ENCODE measurements at regions not wholly inside any gene's neighbourhood (a gene's known extent, or its start where the extent isn't known, plus 50 kb on each side); places are given as distances from the start of the nearest gene placed in this dataset.

GRCh38 chr3:83524901-83525300 is 1433.9 kb upstream of the CADM2 start:
- Mint-ChIP-seq H3K9me3 (peaks cover 10% of the 10 kb centered on the region; the same call in 1 of the 2 replicates), H3K36me3 (ENCODE audit: low read depth) (no peaks in the 10 kb centered on the region), H3K4me1 (ENCODE audit: low read depth) (no peaks in the 10 kb centered on the region), H3K4me3 (no peak overlapping the region), H3K27me3 (ENCODE audit: insufficient read depth) (no peaks in the 10 kb centered on the region), H3K27ac (no peak overlapping the region)
- no peak for DNase-seq
- no peak for TF ChIP-seq CTCF (IDR thresholded peaks at IDR 0.05)

GRCh38 chr3:83559082-83559481 is 1399.7 kb upstream of the CADM2 start:
- DNase-seq: no peak
- H3K27ac Mint-ChIP-seq: no peak overlapping the region
- H3K4me3 Mint-ChIP-seq: no peak overlapping the region
- H3K27me3 Mint-ChIP-seq (ENCODE audit: insufficient read depth): no peaks in the 10 kb centered on the region
- no peaks in the 10 kb centered on the region for H3K4me1 Mint-ChIP-seq (ENCODE audit: low read depth)
- no peak for TF ChIP-seq CTCF (IDR thresholded peaks at IDR 0.05)
- H3K9me3 Mint-ChIP-seq: peaks cover 44% of the 10 kb centered on the region
- H3K36me3 Mint-ChIP-seq (ENCODE audit: low read depth): peaks cover 10% of the 10 kb centered on the region; the same call in 1 of the 2 replicates

- H3K36me3 Mint-ChIP-seq (ENCODE audit: low read depth): no peaks in the 10 kb centered on the region
- H3K27ac Mint-ChIP-seq: no peak overlapping the region
- H3K4me1 Mint-ChIP-seq (ENCODE audit: low read depth): no peaks in the 10 kb centered on the region
- no peaks in the 10 kb centered on the region for H3K27me3 Mint-ChIP-seq (ENCODE audit: insufficient read depth)
- H3K9me3 Mint-ChIP-seq: peaks cover 5% of the 10 kb centered on the region; the same call in 1 of the 2 replicates
- DNase-seq: no peak
- no peak for TF ChIP-seq CTCF (IDR thresholded peaks at IDR 0.05)
- H3K4me3 Mint-ChIP-seq: no peak overlapping the region
These were observed 1390.9 kb upstream of the CADM2 start for GRCh38 chr3:83567935-83568334.

GRCh38 chr3:83581546-83581945 is 1377.2 kb upstream of the CADM2 start:
- DNase-seq: no peak
- H3K27ac Mint-ChIP-seq: no peak overlapping the region
- no peaks in the 10 kb centered on the region for H3K4me1 Mint-ChIP-seq (ENCODE audit: low read depth)
- H3K36me3 Mint-ChIP-seq (ENCODE audit: low read depth): no peaks in the 10 kb centered on the region
- H3K27me3 Mint-ChIP-seq (ENCODE audit: insufficient read depth): no peaks in the 10 kb centered on the region
- H3K9me3 Mint-ChIP-seq: peaks cover 33% of the 10 kb centered on the region
- H3K4me3 Mint-ChIP-seq: no peak overlapping the region
- no peak for TF ChIP-seq CTCF (IDR thresholded peaks at IDR 0.05)

- Mint-ChIP-seq H3K9me3 (peaks cover 32% of the 10 kb centered on the region), H3K36me3 (ENCODE audit: low read depth) (no peaks in the 10 kb centered on the region), H3K4me1 (ENCODE audit: low read depth) (no peaks in the 10 kb centered on the region), H3K4me3 (no peak overlapping the region), H3K27me3 (ENCODE audit: insufficient read depth) (no peaks in the 10 kb centered on the region), H3K27ac (no peak overlapping the region)
- DNase-seq: no peak
- TF ChIP-seq CTCF (IDR thresholded peaks at IDR 0.05): no peak
These were observed 1357.1 kb upstream of the CADM2 start for GRCh38 chr3:83601704-83602103.

GRCh38 chr3:83622526-83622925 is 1336.3 kb upstream of the CADM2 start:
- TF ChIP-seq CTCF (IDR thresholded peaks at IDR 0.05): no peak
- no peak for DNase-seq
- no peaks in the 10 kb centered on the region for H3K27me3 Mint-ChIP-seq (ENCODE audit: insufficient read depth)
- H3K4me3 Mint-ChIP-seq: no peak overlapping the region
- no peak overlapping the region for H3K27ac Mint-ChIP-seq
- H3K9me3 Mint-ChIP-seq: peaks cover 13% of the 10 kb centered on the region
- H3K36me3 Mint-ChIP-seq (ENCODE audit: low read depth): peaks cover 6% of the 10 kb centered on the region; the same call in 1 of the 2 replicates
- H3K4me1 Mint-ChIP-seq (ENCODE audit: low read depth): no peaks in the 10 kb centered on the region
